ENCODE measurements at regions not wholly inside any gene's neighbourhood (a gene's known extent, or its start where the extent isn't known, plus 50 kb on each side); places are given as distances from the start of the nearest gene placed in this dataset.
"Not testable (repeated sequence)": the region's sequence is repeated elsewhere in the genome, so short reads cannot be mapped to it uniquely, and the experiment has no call there.

GRCh38 chr1:56257726-56258125, 321.6 kb downstream of the PLPP3 start:
- no peak for DNase-seq

- DNase-seq, result no peak
Measured at GRCh38 chr1:56256153-56257000, 323.0 kb downstream of the PLPP3 start.

- peak; percentile 70 for DNase-seq
Measured at GRCh38 chr1:56255516-56256152, 323.7 kb downstream of the PLPP3 start.

GRCh38 chr1:56254130-56254529, 325.2 kb downstream of the PLPP3 start:
- DNase-seq, result no peak

- DNase-seq, result no peak
Measured at GRCh38 chr1:56250809-56251208, 328.6 kb downstream of the PLPP3 start.

- DNase-seq, result no peak
Measured at GRCh38 chr1:56249234-56249633, 330.1 kb downstream of the PLPP3 start.

GRCh38 chr1:56248138-56248537, 331.2 kb downstream of the PLPP3 start:
- DNase-seq, result no peak

- DNase-seq, result not testable (repeated sequence)
Measured at GRCh38 chr1:56246726-56247125, 332.6 kb downstream of the PLPP3 start.

GRCh38 chr1:56240400-56240799, 339.0 kb downstream of the PLPP3 start:
- no peak for DNase-seq

- no peak for DNase-seq
Measured at GRCh38 chr1:56237491-56238064, 341.8 kb downstream of the PLPP3 start.

GRCh38 chr1:56236688-56237087, 342.7 kb downstream of the PLPP3 start:
- DNase-seq, result no peak

GRCh38 chr1:56235909-56236510, 343.4 kb downstream of the PLPP3 start:
- no peak for DNase-seq

GRCh38 chr1:56229186-56229585, 350.2 kb downstream of the PLPP3 start:
- no peak for DNase-seq

GRCh38 chr1:56227886-56228285, 351.5 kb downstream of the PLPP3 start:
- no peak for DNase-seq

- DNase-seq, result no peak
Measured at GRCh38 chr1:56227401-56227800, 352.0 kb downstream of the PLPP3 start.

- no peak for DNase-seq
Measured at GRCh38 chr1:56225964-56226815, 353.2 kb downstream of the PLPP3 start.

GRCh38 chr1:56223968-56224367, 355.4 kb downstream of the PLPP3 start:
- DNase-seq, result no peak

- DNase-seq, result no peak
Measured at GRCh38 chr1:56222914-56223540, 356.3 kb downstream of the PLPP3 start.

GRCh38 chr1:56220021-56220420, 359.3 kb downstream of the PLPP3 start:
- no peak for DNase-seq

- no peak for DNase-seq
Measured at GRCh38 chr1:56218023-56218422, 361.3 kb downstream of the PLPP3 start.

- DNase-seq, result peak; percentile 69
Measured at GRCh38 chr1:56216218-56216617, 363.1 kb downstream of the PLPP3 start.

GRCh38 chr1:56215771-56216170, 363.6 kb downstream of the PLPP3 start:
- no peak for DNase-seq

Measured in NCI-H446 treated with DMSO at 0.1 percent for 48 hours (cell line).